Central memory CD4-positive, alpha-beta T cell (primary cell): ENCODE measurements at regions not wholly inside any gene's neighbourhood (a gene's known extent, or its start where the extent isn't known, plus 50 kb on each side); places are given as distances from the start of the nearest gene placed in this dataset.
A peak's percentile ranks its signal among the peaks of the same experiment; 100 is the strongest.

Source experiments
- DNase-seq: peaks from one replicate; pipeline ENCODE4 v3.0.0; 2022

GRCh38 chr3:107055181-107055942 is 321.9 kb upstream of the CCDC54 start:
- no peak for DNase-seq

GRCh38 chr3:107061466-107061865 is 315.8 kb upstream of the CCDC54 start:
- no peak for DNase-seq

- no peak for DNase-seq
These were observed 314.9 kb upstream of the CCDC54 start for GRCh38 chr3:107062310-107062709.

- no peak for DNase-seq
These were observed 314.5 kb upstream of the CCDC54 start for GRCh38 chr3:107062787-107063186.

GRCh38 chr3:107063351-107063750 is 313.9 kb upstream of the CCDC54 start:
- no peak for DNase-seq

GRCh38 chr3:107064405-107065060 is 312.7 kb upstream of the CCDC54 start:
- peak; percentile 34 for DNase-seq

GRCh38 chr3:107065094-107065861 is 312.0 kb upstream of the CCDC54 start:
- no peak for DNase-seq

GRCh38 chr3:107067421-107067820 is 309.8 kb upstream of the CCDC54 start:
- no peak for DNase-seq

GRCh38 chr3:107068980-107069379 is 308.3 kb upstream of the CCDC54 start:
- DNase-seq = no peak

GRCh38 chr3:107076946-107077345 is 300.3 kb upstream of the CCDC54 start:
- DNase-seq = no peak

- DNase-seq = no peak
These were observed 299.8 kb upstream of the CCDC54 start for GRCh38 chr3:107077391-107077790.

- no peak for DNase-seq
These were observed 294.7 kb upstream of the CCDC54 start for GRCh38 chr3:107082527-107082926.

GRCh38 chr3:107085261-107085660 is 292.0 kb upstream of the CCDC54 start:
- DNase-seq = no peak

GRCh38 chr3:107092121-107092520 is 285.1 kb upstream of the CCDC54 start:
- DNase-seq = no peak

- DNase-seq = no peak
These were observed 278.4 kb upstream of the CCDC54 start for GRCh38 chr3:107098864-107099263.

GRCh38 chr3:107100137-107100536 is 277.1 kb upstream of the CCDC54 start:
- DNase-seq = no peak

- DNase-seq = no peak
These were observed 276.7 kb upstream of the CCDC54 start for GRCh38 chr3:107100573-107100972.

- no peak for DNase-seq
These were observed 273.5 kb upstream of the CCDC54 start for GRCh38 chr3:107103786-107104185.

- DNase-seq = no peak
These were observed 270.9 kb upstream of the CCDC54 start for GRCh38 chr3:107106316-107106715.

- no peak for DNase-seq
These were observed 270.3 kb upstream of the CCDC54 start for GRCh38 chr3:107106907-107107306.

- DNase-seq = no peak
These were observed 266.5 kb upstream of the CCDC54 start for GRCh38 chr3:107110596-107111305.

GRCh38 chr3:107111872-107112271 is 265.4 kb upstream of the CCDC54 start:
- no peak for DNase-seq

GRCh38 chr3:107112356-107112755 is 264.9 kb upstream of the CCDC54 start:
- DNase-seq = no peak
